Esophagus (tissue), 2 donors: ENCODE measurements at regions not wholly inside any gene's neighbourhood (a gene's known extent, or its start where the extent isn't known, plus 50 kb on each side); places are given as distances from the start of the nearest gene placed in this dataset.

Experiments
- H3K27ac ChIP-seq, 2 donors: one replicate each; pipeline ENCODE4 v1.5.1; 2013; ENCODE audit warnings: low read depth in 2 of 2, mild to moderate bottlenecking in 2 of 2, inconsistent platforms in 1 of 2, low read length in 1 of 2, moderate library complexity in 1 of 2
- H3K27me3 ChIP-seq, 2 donors: one replicate each; pipeline ENCODE4 v1.6.1; 2013; ENCODE audit warnings: low read length in 2 of 2, control low read depth in 1 of 2, mild to moderate bottlenecking in 1 of 2; ENCODE audit not compliant: insufficient read depth in 2 of 2, control insufficient read depth in 1 of 2
- H3K36me3 ChIP-seq, 2 donors: one replicate each; pipeline ENCODE4 v1.6.1; 2013; ENCODE audit warnings: low read length in 1 of 2; ENCODE audit not compliant: control insufficient read depth in 2 of 2, insufficient read depth in 2 of 2
- H3K4me1 ChIP-seq, 2 donors: one replicate each; pipeline ENCODE4 v1.6.1; 2013; ENCODE audit warnings: low read length in 1 of 2; ENCODE audit not compliant: control insufficient read depth in 2 of 2, insufficient read depth in 2 of 2
- H3K4me3 ChIP-seq, 2 donors: one replicate each; pipeline ENCODE4 v1.5.1; 2013; ENCODE audit warnings: low read length in 2 of 2, mild to moderate bottlenecking in 2 of 2, low read depth in 1 of 2, moderate library complexity in 1 of 2
- H3K9me3 ChIP-seq, 2 donors: one replicate each; pipeline ENCODE4 v1.6.1; 2013; ENCODE audit warnings: mild to moderate bottlenecking in 2 of 2, low read depth in 1 of 2, low read length in 1 of 2, moderate library complexity in 1 of 2; ENCODE audit not compliant: control insufficient read depth in 2 of 2, insufficient read depth in 1 of 2
- WGBS, 2 donors: extraction: QIAGEN DNeasy Blood & Tissue Kit; methylation state at CpG; one replicate each; pipeline ENCODE4 v1.1.7; 2013; 5-methylcytosine and 5-hydroxymethylcytosine counted together
- donor health status: healthy with polysubstance abuse.
- donor health status: Bipolar disorder and iron deficiency.

DNA sequence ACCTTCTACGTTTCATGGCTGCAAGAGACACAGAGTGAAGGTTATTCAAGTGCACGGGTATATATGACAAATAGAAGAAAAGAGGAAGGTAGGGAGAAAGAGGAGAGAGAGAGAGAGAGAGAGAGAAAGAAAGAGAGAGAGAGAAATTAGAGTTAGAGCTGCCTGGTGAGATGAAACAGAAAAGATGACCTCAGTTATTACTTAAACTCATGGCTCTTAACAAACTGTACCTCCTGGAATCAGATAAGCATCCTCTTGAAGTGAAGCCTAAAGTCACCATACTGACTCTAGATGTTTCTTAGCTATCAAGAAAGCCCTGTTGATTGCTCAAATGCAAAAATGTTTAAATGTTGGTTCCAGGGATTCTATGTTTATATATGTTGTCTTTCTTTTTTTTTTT lies 597.7 kb upstream of the ZP4 start:
- no peaks in the 10 kb centered on the region for H3K27me3 ChIP-seq
- no peak overlapping the region for H3K4me3 ChIP-seq
- H3K4me1 ChIP-seq: no peaks in the 10 kb centered on the region
- peaks cover 0 to 2% of the 10 kb centered on the region in 2 donors for H3K9me3 ChIP-seq
- WGBS, 2 donors: 79 to 83% methylated on average over 2 of the region's 2 CpGs
- no peak overlapping the region for H3K27ac ChIP-seq
- no peaks in the 10 kb centered on the region for H3K36me3 ChIP-seq

DNA sequence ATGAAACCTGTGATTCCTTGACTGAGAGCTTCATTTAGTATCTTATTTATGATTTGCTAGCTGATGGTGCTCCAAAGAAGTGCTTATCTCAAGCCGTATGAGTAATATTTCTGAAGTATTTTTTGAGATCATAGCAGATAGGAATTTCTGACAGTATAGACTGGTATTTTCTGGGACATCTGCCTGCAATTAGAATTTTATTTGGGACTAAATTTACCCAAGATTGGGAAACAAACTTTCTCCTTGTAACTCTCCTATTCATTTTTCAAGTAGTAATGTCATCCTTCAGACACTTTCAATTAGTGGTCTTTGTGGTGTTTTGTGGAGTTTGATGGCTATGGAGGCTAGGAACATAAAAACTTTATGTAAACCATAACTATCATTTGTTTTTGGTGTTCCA lies 597.2 kb upstream of the ZP4 start:
- peaks cover 0 to 2% of the 10 kb centered on the region in 2 donors for H3K9me3 ChIP-seq
- H3K27me3 ChIP-seq: no peaks in the 10 kb centered on the region
- no peaks in the 10 kb centered on the region for H3K36me3 ChIP-seq
- H3K4me3 ChIP-seq: no peak overlapping the region
- H3K27ac ChIP-seq: no peak overlapping the region
- no peaks in the 10 kb centered on the region for H3K4me1 ChIP-seq
- 92 to 95% methylated on average over 1 of the region's 1 CpG for WGBS, 2 donors

DNA sequence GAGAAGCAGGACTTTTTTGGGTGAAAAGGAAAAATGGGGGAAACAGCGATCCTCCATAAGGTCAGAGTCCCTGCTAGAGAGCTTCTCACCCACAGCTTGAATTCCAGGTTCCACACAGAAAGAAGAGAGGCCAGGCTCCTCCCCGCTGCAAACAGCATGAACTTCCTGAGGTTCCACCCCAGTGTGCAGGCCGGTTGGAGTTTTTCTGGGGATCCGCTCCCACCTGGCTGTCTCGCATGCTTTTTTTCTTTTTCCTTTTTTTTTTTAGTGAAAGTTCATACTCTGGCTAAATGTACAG lies 595.1 kb upstream of the ZP4 start:
- no peaks in the 10 kb centered on the region for H3K36me3 ChIP-seq
- H3K9me3 ChIP-seq: no peaks in the 10 kb centered on the region
- no peaks in the 10 kb centered on the region for H3K4me1 ChIP-seq
- no peak overlapping the region for H3K27ac ChIP-seq
- 80 to 89% methylated on average over 5 of the region's 5 CpGs for WGBS, 2 donors
- peak overlapping the region in 1 of 2 donors; percentile 28 for H3K4me3 ChIP-seq
- no peaks in the 10 kb centered on the region for H3K27me3 ChIP-seq

DNA sequence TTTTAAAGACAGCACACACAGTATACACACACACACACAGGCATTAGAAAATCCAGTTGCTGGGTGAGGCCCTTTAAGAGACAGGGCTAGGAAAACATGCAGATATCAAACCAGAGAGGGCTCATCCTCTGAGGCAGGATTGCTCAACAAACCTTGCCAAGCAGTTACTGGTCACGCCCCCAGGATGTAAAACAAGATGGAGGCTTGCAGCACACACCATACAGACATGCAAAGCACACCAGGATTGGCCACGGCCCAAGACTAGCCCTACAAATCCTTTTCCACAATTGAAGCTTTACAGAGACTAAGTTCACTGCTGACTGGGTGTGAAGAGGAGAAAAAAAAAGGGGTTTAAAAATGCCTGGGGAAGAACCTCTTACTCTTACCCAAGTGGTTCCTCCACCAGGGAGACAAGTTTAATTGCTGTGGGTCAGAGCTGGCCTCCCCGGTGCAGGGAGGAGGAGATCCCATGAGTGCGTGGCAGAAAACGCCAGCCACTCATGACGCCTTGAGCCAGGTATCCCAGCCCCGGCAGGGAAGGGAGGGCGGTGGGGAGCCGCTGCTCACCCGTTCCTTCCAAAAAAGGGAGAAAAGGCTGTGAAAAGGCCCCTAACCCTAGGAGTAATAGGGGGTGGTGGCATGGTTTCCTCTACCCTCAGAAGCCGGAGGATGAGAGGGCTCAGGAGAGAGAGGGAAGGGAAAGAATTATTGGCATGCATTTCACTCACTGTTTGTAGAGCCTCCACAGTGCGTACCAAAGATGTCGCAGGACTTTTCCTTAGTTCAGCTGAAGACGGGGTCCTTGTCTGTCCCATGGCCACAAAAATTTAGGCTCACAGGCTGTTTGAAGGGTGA lies 594.6 kb upstream of the ZP4 start:
- no peaks in the 10 kb centered on the region for H3K9me3 ChIP-seq
- H3K27ac ChIP-seq: no peak overlapping the region
- H3K27me3 ChIP-seq: no peaks in the 10 kb centered on the region
- 78 to 88% methylated on average over 14 of the region's 14 CpGs for WGBS, 2 donors
- no peaks in the 10 kb centered on the region for H3K4me1 ChIP-seq
- no peaks in the 10 kb centered on the region for H3K36me3 ChIP-seq
- peak overlapping the region in 1 of 2 donors; percentile 28 for H3K4me3 ChIP-seq

DNA sequence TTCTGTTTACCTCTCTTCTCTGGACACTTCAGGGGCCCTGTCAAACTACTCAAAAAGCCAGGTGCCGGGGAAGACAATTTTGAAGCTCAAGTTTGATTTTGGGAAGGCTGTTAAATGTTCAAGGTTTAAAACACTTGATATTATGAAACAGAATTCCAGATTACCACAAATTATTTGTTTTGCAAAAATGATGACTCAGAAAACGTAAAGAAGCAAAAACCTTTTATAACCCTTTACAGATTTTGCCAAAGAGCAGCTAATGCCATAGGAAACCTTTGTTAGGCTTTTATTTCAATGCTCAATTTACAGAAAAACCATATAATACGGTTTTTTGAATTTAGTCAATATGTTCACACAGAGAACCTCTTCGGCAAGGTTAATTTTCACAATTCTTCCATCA lies 593.4 kb upstream of the ZP4 start:
- no peaks in the 10 kb centered on the region for H3K4me1 ChIP-seq
- no peak overlapping the region for H3K4me3 ChIP-seq
- no peaks in the 10 kb centered on the region for H3K27me3 ChIP-seq
- no peak overlapping the region for H3K27ac ChIP-seq
- H3K9me3 ChIP-seq: no peaks in the 10 kb centered on the region
- WGBS, 2 donors: 70 to 80% methylated on average over 4 of the region's 4 CpGs
- no peaks in the 10 kb centered on the region for H3K36me3 ChIP-seq

DNA sequence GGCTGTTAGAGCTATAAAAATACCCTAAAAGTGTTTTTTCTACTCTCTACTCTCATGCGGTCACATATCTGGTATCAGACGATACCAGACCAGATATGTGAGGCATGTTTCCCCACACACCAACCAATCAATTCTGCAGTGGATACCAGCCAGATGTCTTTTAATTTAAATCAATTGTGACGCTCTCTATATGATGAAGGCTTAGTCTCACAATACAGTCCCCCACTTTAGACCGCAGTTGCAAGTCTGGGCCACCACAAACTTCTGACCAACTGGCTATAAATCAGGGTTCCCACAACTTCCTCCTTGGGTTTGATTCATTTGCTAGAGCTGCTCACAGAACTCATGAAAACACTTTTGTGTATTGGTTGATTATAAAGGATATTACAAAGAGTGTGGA lies 586.1 kb upstream of the ZP4 start:
- WGBS, 2 donors: 73 to 74% methylated on average over 4 of the region's 4 CpGs
- H3K27me3 ChIP-seq: no peaks in the 10 kb centered on the region
- no peak overlapping the region for H3K27ac ChIP-seq
- no peaks in the 10 kb centered on the region for H3K9me3 ChIP-seq
- no peaks in the 10 kb centered on the region for H3K36me3 ChIP-seq
- H3K4me3 ChIP-seq: no peak overlapping the region
- no peaks in the 10 kb centered on the region for H3K4me1 ChIP-seq

DNA sequence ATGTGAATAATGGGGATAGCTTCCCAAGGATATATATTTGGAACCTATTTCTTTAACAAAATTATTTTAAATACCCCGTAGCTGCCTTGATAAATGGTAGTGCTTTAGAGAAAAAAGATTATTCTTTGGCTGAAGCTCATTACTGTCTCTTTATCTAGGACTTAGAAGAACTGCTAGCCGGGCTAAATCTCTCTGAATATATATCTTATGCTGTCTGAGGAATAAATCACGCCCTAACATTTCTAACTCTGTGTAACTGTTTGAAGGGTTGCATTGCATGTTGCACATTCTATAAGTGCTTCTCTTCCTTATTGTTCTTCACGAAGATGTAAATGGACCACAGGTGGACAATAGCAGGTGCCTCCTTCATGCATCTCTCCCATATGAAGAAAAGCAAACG lies 585.0 kb upstream of the ZP4 start:
- no peaks in the 10 kb centered on the region for H3K4me1 ChIP-seq
- 72 to 75% methylated on average over 5 of the region's 5 CpGs for WGBS, 2 donors
- no peaks in the 10 kb centered on the region for H3K27me3 ChIP-seq
- no peak overlapping the region for H3K4me3 ChIP-seq
- no peaks in the 10 kb centered on the region for H3K36me3 ChIP-seq
- no peak overlapping the region for H3K27ac ChIP-seq
- H3K9me3 ChIP-seq: no peaks in the 10 kb centered on the region

DNA sequence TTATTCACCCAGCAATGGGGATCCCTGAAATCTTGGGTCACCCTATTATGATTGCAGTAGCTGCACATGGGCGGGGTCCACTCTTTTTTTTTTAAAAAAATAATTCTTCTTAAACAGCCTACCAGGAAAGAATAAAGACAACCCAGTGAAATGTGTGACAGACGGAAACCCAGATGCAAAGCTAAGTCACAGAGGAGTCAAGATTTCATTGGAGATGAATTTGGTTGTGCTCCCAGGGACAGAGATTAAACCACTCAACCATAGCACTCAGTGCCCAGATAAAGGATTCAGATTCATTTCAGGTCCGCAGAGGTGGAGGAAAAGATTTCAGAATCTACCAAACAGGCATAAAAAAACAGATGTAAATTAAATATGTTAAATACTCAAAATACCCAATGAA lies 583.5 kb upstream of the ZP4 start:
- Histone ChIP-seq H3K9me3 (no peaks in the 10 kb centered on the region), H3K27ac (no peak overlapping the region), H3K36me3 (no peaks in the 10 kb centered on the region), H3K4me1 (no peaks in the 10 kb centered on the region), H3K4me3 (no peak overlapping the region), H3K27me3 (no peaks in the 10 kb centered on the region)
- 27 to 89% methylated on average over 3 of the region's 3 CpGs for WGBS, 2 donors

DNA sequence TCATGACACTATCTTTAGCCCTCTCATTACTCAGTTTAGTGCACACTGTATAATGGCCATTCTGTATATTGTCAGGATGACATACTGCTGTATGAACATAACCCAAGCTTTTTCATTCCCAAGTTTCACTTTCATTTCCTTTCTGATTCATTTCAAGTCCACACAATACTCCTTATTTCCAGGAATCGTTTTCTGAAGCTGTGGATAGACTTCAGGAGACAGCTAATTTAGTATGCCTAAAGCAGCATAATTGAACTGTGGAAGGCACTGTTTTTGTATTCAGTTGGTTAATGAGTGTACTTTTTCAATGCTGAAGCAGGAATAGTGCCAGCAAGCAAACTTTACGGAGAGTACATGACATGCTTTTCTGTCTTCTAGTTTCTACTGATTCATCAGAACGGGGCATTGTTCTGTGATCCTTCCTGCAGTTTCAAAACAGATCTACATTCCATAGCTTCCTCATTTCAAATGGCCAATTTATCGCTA lies 578.5 kb upstream of the ZP4 start:
- no peaks in the 10 kb centered on the region for H3K27me3 ChIP-seq
- no peaks in the 10 kb centered on the region for H3K36me3 ChIP-seq
- H3K9me3 ChIP-seq: no peaks in the 10 kb centered on the region
- WGBS, 2 donors: 30 to 41% methylated on average over 4 of the region's 4 CpGs
- no peaks in the 10 kb centered on the region for H3K4me1 ChIP-seq
- peak overlapping the region in 1 of 2 donors; percentile 43 for H3K4me3 ChIP-seq
- H3K27ac ChIP-seq: peak overlapping the region in 1 of 2 donors; percentile 17

DNA sequence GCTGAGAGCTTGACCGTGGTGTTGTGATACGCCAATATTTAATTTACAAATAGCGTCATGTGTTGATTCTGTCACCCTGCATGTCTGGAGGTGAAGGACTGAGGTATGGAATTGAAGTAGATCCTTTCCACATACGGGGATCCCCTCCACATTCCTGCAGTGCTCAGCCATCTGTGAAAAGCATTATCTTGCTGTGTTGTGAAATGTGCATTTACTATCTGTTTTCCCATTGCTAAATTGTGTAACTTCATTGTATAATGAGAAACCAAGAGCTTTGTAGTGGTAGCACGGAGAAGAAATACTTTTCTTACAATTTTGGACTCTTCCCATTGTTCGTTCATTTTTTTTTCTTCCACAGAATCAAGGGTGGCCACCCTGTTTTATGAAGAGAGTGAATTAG lies 577.3 kb upstream of the ZP4 start:
- Histone ChIP-seq H3K27ac (no peak overlapping the region), H3K4me3 (no peak overlapping the region), H3K36me3 (no peaks in the 10 kb centered on the region), H3K4me1 (no peaks in the 10 kb centered on the region), H3K27me3 (no peaks in the 10 kb centered on the region), H3K9me3 (no peaks in the 10 kb centered on the region)
- WGBS, 2 donors: 91 to 93% methylated on average over 6 of the region's 6 CpGs
